Mesenchymal stem cell (in vitro differentiated cells and primary cell): ENCODE measurements at regions not wholly inside any gene's neighbourhood (a gene's known extent, or its start where the extent isn't known, plus 50 kb on each side); places are given as distances from the start of the nearest gene placed in this dataset.
A peak's percentile ranks its signal among the peaks of the same experiment; 100 is the strongest.
"Not testable (repeated sequence)": the region's sequence is repeated elsewhere in the genome, so short reads cannot be mapped to it uniquely, and the experiment has no call there.

Source experiments
- DNase-seq: peaks from one replicate; pipeline ENCODE4 v3.0.0-alpha.2; 2013
- H2AFZ ChIP-seq: one replicate; pipeline ENCODE4 v1.6.1; 2013; ENCODE audit warnings: low read depth, mild to moderate bottlenecking, control low read depth, inconsistent platforms, low read length, moderate library complexity
- H2AK5ac ChIP-seq: 2 replicates; pipeline ENCODE4 v1.6.1; 2013; ENCODE audit warnings: low read length, moderate library complexity, mild to moderate bottlenecking, inconsistent platforms; ENCODE audit not compliant: severe bottlenecking
- H2BK120ac ChIP-seq: one replicate; pipeline ENCODE4 v1.6.1; 2013; ENCODE audit warnings: low read depth, mild to moderate bottlenecking, inconsistent platforms, low read length, moderate library complexity
- H2BK12ac ChIP-seq, 2 experiments: one replicate each; pipeline ENCODE4 v1.6.1; 2013; ENCODE audit warnings: inconsistent platforms in 2 of 2, low read length in 2 of 2, mild to moderate bottlenecking in 2 of 2, moderate library complexity in 2 of 2, control low read depth in 1 of 2
- H2BK15ac ChIP-seq: one replicate; pipeline ENCODE4 v1.6.1; 2013; ENCODE audit warnings: mild to moderate bottlenecking, low read depth, inconsistent platforms; ENCODE audit not compliant: poor library complexity, severe bottlenecking
- H2BK5ac ChIP-seq: 2 replicates; pipeline ENCODE4 v1.6.1; 2013; ENCODE audit warnings: low read depth, mild to moderate bottlenecking, low read length, control low read depth, inconsistent platforms; ENCODE audit not compliant: poor library complexity, severe bottlenecking
- H3K14ac ChIP-seq, 2 experiments: one replicate each; pipeline ENCODE4 v1.6.1; 2013; ENCODE audit warnings: inconsistent platforms in 2 of 2, low read length in 2 of 2, control low read depth in 1 of 2, mild to moderate bottlenecking in 1 of 2, moderate library complexity in 1 of 2
- H3K18ac ChIP-seq, 2 experiments: one replicate each; pipeline ENCODE4 v1.6.1; 2013; ENCODE audit warnings: inconsistent platforms in 2 of 2, low read length in 2 of 2, control low read depth in 1 of 2, low read depth in 1 of 2, mild to moderate bottlenecking in 1 of 2
- H3K23ac ChIP-seq, 2 experiments: one replicate each; pipeline ENCODE4 v1.6.1; 2013; ENCODE audit warnings: inconsistent platforms in 2 of 2, low read length in 2 of 2, mild to moderate bottlenecking in 2 of 2, moderate library complexity in 2 of 2, control low read depth in 1 of 2
- H3K27ac ChIP-seq: 2 replicates; pipeline ENCODE4 v1.5.1; 2013; ENCODE audit warnings: mild to moderate bottlenecking, moderate library complexity, low read length, control low read depth, inconsistent platforms; ENCODE audit not compliant: poor library complexity, severe bottlenecking
- H3K27me3 ChIP-seq, 2 experiments: 2 replicates each; pipeline versions ENCODE4 v1.6.1 to v1.7.0; 2013; ENCODE audit warnings: low read length in 2 of 2, mild to moderate bottlenecking in 2 of 2, moderate library complexity in 2 of 2, control low read depth in 1 of 2, inconsistent platforms in 1 of 2; ENCODE audit not compliant: control insufficient read depth in 1 of 2, insufficient read depth in 1 of 2
- H3K36me3 ChIP-seq, 2 experiments: 2 replicates each; pipeline versions ENCODE4 v1.6.1 to v1.7.0; 2013; ENCODE audit warnings: low read length in 2 of 2, control low read depth in 1 of 2, inconsistent platforms in 1 of 2, low read depth in 1 of 2, mild to moderate bottlenecking in 1 of 2; ENCODE audit not compliant: insufficient read depth in 2 of 2, control insufficient read depth in 1 of 2
- H3K4ac ChIP-seq, 2 experiments: one replicate each; pipeline ENCODE4 v1.6.1; 2013; ENCODE audit warnings: inconsistent platforms in 2 of 2, low read length in 2 of 2, mild to moderate bottlenecking in 2 of 2, moderate library complexity in 2 of 2, control low read depth in 1 of 2, low read depth in 1 of 2
- H3K4me1 ChIP-seq: 2 replicates; pipeline ENCODE4 v1.6.1; 2013; ENCODE audit warnings: low read depth, low read length, control low read depth; ENCODE audit not compliant: control insufficient read depth, insufficient read depth
- H3K4me2 ChIP-seq: 2 replicates; pipeline ENCODE4 v1.6.1; 2013; ENCODE audit warnings: low read length, mild to moderate bottlenecking, inconsistent platforms; ENCODE audit not compliant: poor library complexity, severe bottlenecking
- H3K4me3 ChIP-seq, 2 experiments: 2 replicates each; pipeline versions ENCODE4 v1.5.1 to v1.7.0; 2013; ENCODE audit warnings: low read length in 2 of 2, mild to moderate bottlenecking in 2 of 2, control low read depth in 1 of 2, low read depth in 1 of 2; ENCODE audit not compliant: insufficient read depth in 1 of 2
- H3K79me1 ChIP-seq: replicated peaks from 2 replicates; pipeline ENCODE4 v1.6.1; 2013; ENCODE audit warnings: mild to moderate bottlenecking, control low read depth, low read length, inconsistent platforms; ENCODE audit not compliant: poor library complexity, severe bottlenecking
- H3K9ac ChIP-seq: 2 replicates; pipeline ENCODE4 v1.7.0; 2013; ENCODE audit warnings: mild to moderate bottlenecking, low read length, moderate library complexity
- H3K9me3 ChIP-seq: 2 replicates; pipeline ENCODE4 v1.7.0; 2013; ENCODE audit warnings: mild to moderate bottlenecking, low read length; ENCODE audit not compliant: control insufficient read depth
- H4K8ac ChIP-seq: one replicate; pipeline ENCODE4 v1.6.1; 2013; ENCODE audit warnings: inconsistent platforms, mild to moderate bottlenecking, low read length, moderate library complexity
- H4K91ac ChIP-seq: one replicate; pipeline ENCODE4 v1.6.1; 2013; ENCODE audit warnings: mild to moderate bottlenecking, low read length, inconsistent platforms
- WGBS: methylation state at CpG from one replicate; pipeline ENCODE4 v1.1.7; 2013; ENCODE audit warnings: mixed read lengths; 5-methylcytosine and 5-hydroxymethylcytosine counted together

GRCh38 chr9:91512235-91512634, 88.6 kb upstream of the NFIL3 start:
- H2BK5ac ChIP-seq, H3K14ac ChIP-seq, H2BK15ac ChIP-seq, H2BK120ac ChIP-seq, H3K4me3 ChIP-seq, H4K8ac ChIP-seq, H2AFZ ChIP-seq, H3K4ac ChIP-seq, H3K36me3 ChIP-seq, H2AK5ac ChIP-seq, H3K9ac ChIP-seq, H3K27me3 ChIP-seq, H3K4me2 ChIP-seq, DNase-seq, H3K4me1 ChIP-seq, H3K27ac ChIP-seq, H3K23ac ChIP-seq, H3K79me1 ChIP-seq, H2BK12ac ChIP-seq, H4K91ac ChIP-seq, H3K18ac ChIP-seq, H3K9me3 ChIP-seq: not testable (repeated sequence)
- WGBS: 96% methylated on average over 4 of the region's 4 CpGs

DNA sequence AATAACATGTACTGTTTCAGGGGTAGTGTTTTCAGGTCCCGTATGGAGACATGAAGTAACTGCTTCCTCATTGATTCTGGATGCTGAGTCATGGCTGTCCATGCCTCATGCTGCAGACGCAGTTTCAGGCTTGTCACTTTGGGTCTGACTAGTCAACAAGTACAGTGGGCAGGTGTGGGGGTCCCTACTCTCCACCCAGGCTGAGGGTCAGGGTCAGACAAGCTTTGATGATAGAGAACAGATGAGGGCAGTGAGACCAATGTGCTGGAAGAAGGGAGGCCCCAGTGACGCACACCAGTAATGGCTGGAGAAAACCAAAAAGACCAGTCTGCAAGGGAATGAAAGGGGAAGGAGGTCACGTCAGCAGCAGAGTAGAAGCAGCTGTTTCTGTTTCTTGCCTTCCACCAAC, 80.0 kb upstream of the NFIL3 start:
- Histone ChIP-seq H3K18ac (peak overlapping the region in 1 of 2 experiments; percentile 37), H3K4me1 (peaks cover 4% of the 10 kb centered on the region), H2BK12ac (peak overlapping the region in 1 of 2 experiments; percentile 79), H3K4me2 (no peak overlapping the region), H3K9ac (no peak overlapping the region), H3K79me1 (no peaks in the 10 kb centered on the region), H3K4ac (no peak overlapping the region), H3K9me3 (no peaks in the 10 kb centered on the region), H2BK15ac (no peak overlapping the region), H3K27me3 (no peaks in the 10 kb centered on the region), H4K91ac (no peak overlapping the region), H2AFZ (peak overlapping the region; percentile 8), H3K36me3 (no peaks in the 10 kb centered on the region), H2AK5ac (no peak overlapping the region), H2BK5ac (no peak overlapping the region), H3K4me3 (no peak overlapping the region), H2BK120ac (no peak overlapping the region), H3K27ac (no peak overlapping the region), H4K8ac (peak overlapping the region; percentile 59), H3K23ac (no peak overlapping the region), H3K14ac (no peak overlapping the region)
- DNase-seq: peak; percentile 65
- 51% methylated on average over 4 of the region's 4 CpGs for WGBS

DNA sequence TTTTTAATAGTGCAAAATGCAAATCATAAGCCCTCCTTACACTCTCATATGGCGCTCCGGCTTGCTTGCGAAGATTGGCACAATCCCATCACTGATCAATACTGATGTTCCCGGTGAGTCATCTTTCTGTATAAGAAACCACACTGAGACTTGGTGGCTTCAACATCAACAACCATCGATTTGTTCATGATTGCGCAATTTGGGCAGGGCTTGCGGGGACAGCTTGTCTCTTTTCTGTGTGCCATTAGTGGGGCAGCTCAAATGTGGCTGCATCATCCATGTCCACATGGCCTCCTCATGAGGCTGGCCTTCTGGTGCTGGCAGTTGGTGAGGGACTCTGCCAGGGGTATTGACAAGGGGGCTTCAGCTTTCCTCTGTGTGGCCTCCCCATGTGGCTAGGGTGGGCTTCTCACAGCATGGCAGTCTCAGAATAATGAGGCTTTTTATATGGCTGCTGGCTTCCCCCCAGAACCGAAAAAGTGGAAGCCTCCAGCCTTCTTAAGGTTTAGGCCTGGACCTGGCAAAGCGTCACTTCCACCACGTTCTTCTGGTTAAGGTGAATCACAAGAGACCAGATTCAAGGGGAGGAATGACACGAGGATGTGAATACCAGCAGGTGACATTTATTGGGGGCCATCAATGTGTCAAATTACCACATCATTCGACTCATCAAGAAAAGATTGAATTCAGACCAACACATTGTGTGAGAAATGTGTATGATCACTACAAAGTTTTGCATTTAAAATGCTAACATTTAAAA, 79.5 kb upstream of the NFIL3 start:
- Histone ChIP-seq H3K4me3 (no peak overlapping the region), H3K27me3 (no peaks in the 10 kb centered on the region), H2AK5ac (no peak overlapping the region), H3K4me2 (no peak overlapping the region), H2BK5ac (no peak overlapping the region), H3K9me3 (no peaks in the 10 kb centered on the region), H2BK15ac (peak overlapping the region; percentile 83), H3K9ac (no peak overlapping the region), H2BK12ac (peak overlapping the region in 1 of 2 experiments; percentile 56), H3K4me1 (peaks cover 4% of the 10 kb centered on the region), H2AFZ (no peak overlapping the region), H3K23ac (no peak overlapping the region), H4K91ac (peak overlapping the region; percentile 72), H2BK120ac (no peak overlapping the region), H3K18ac (peak overlapping the region in 1 of 2 experiments; percentile 55), H3K36me3 (no peaks in the 10 kb centered on the region), H3K27ac (no peak overlapping the region), H3K79me1 (no peaks in the 10 kb centered on the region), H4K8ac (peak overlapping the region; percentile 50), H3K14ac (no peak overlapping the region), H3K4ac (no peak overlapping the region)
- DNase-seq: no peak
- 94% methylated on average over 11 of the region's 12 CpGs for WGBS

- no peak overlapping the region for H2BK5ac ChIP-seq
- H2BK15ac ChIP-seq: no peak overlapping the region
These were observed 78.8 kb upstream of the NFIL3 start for GRCh38 chr9:91502475-91502874.

More at GRCh38 chr9:91502475-91502874, 78.8 kb upstream of the NFIL3 start:
- Histone ChIP-seq H2BK12ac (no peak overlapping the region), H3K18ac (no peak overlapping the region), H3K4me1 (peaks cover 4% of the 10 kb centered on the region), H2AK5ac (no peak overlapping the region), H3K4me3 (no peak overlapping the region), H3K9me3 (no peaks in the 10 kb centered on the region), H2AFZ (no peak overlapping the region), H4K91ac (no peak overlapping the region), H3K4me2 (no peak overlapping the region), H3K79me1 (no peaks in the 10 kb centered on the region), H3K36me3 (no peaks in the 10 kb centered on the region), H3K27me3 (no peaks in the 10 kb centered on the region), H4K8ac (no peak overlapping the region), H2BK120ac (no peak overlapping the region), H3K27ac (no peak overlapping the region), H3K23ac (no peak overlapping the region), H3K9ac (no peak overlapping the region), H3K14ac (no peak overlapping the region), H3K4ac (no peak overlapping the region)
- 71% methylated on average over 6 of the region's 6 CpGs for WGBS
- no peak for DNase-seq
